HG03571 (cell line): ENCODE measurements at regions not wholly inside any gene's neighbourhood (a gene's known extent, or its start where the extent isn't known, plus 50 kb on each side); places are given as distances from the start of the nearest gene placed in this dataset.
"Not testable (repeated sequence)": the region's sequence is repeated elsewhere in the genome, so short reads cannot be mapped to it uniquely, and the experiment has no call there.

Experiments used
- ATAC-seq: cut with Tn5 transposase; IDR thresholded peaks from one replicate; pipeline ENCODE4 v1.9.1; 2021; ENCODE audit not compliant: unreplicated experiment

GRCh38 chr21:10270211-10270610 lies 251.2 kb upstream of the TPTE start:
- not testable (repeated sequence) for ATAC-seq

- not testable (repeated sequence) for ATAC-seq
These were observed 249.6 kb upstream of the TPTE start for GRCh38 chr21:10271666-10272207.

- peak; percentile 68 for ATAC-seq
These were observed 249.2 kb upstream of the TPTE start for GRCh38 chr21:10272216-10272615.

GRCh38 chr21:10273196-10273595 lies 248.2 kb upstream of the TPTE start:
- no peak for ATAC-seq

GRCh38 chr21:10273794-10274338 lies 247.5 kb upstream of the TPTE start:
- not testable (repeated sequence) for ATAC-seq
